Thyroid gland (tissue), 4 donors: ENCODE measurements at regions not wholly inside any gene's neighbourhood (a gene's known extent, or its start where the extent isn't known, plus 50 kb on each side); places are given as distances from the start of the nearest gene placed in this dataset.

Source experiments
- POLR2A ChIP-seq, 2 donors: fragments of 450-650 bp; IDR thresholded peaks; one replicate each; pipeline ENCODE4 v1.6.1; 2017; ENCODE audit warnings: antibody characterized with exemption in 2 of 2, mild to moderate bottlenecking in 2 of 2, moderate library complexity in 1 of 2
- TF ChIP-seq, protein P1 (sequence below), 6 experiments: fragments of 200-600 bp in 3 of 6; fragments of 450-650 bp in 3 of 6; sonication (generic) in 3 of 6; IDR thresholded peaks; one replicate each; pipeline ENCODE4 v1.5.1; 2016 to 2019; ENCODE audit warnings: antibody characterized with exemption in 6 of 6, mild to moderate bottlenecking in 2 of 6, inconsistent platforms in 1 of 6, moderate library complexity in 1 of 6

DNA sequence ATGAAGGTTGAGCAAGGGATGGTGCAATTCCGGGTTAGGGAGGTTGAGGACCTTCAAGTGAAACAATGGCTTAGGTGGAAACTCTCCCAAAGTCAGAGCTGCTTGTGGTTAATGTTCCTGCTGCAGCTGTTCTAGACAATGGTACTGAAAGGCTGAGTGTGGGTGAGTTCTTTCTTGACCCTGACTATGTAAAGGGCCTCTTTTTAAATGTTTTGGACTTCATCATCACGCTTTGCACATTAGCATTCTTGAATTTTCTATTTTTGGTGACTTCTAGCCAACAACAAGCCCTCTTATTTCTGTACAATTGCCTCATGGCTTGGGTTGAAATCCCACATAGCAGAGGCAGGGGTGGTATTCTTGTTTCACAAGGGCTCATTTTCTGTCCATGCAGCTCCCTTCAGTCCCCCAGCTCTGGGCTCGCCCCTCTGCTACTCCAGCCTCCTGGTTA lies 136.3 kb upstream of the ANKRD55 start:
- TF ChIP-seq, protein P1, sequence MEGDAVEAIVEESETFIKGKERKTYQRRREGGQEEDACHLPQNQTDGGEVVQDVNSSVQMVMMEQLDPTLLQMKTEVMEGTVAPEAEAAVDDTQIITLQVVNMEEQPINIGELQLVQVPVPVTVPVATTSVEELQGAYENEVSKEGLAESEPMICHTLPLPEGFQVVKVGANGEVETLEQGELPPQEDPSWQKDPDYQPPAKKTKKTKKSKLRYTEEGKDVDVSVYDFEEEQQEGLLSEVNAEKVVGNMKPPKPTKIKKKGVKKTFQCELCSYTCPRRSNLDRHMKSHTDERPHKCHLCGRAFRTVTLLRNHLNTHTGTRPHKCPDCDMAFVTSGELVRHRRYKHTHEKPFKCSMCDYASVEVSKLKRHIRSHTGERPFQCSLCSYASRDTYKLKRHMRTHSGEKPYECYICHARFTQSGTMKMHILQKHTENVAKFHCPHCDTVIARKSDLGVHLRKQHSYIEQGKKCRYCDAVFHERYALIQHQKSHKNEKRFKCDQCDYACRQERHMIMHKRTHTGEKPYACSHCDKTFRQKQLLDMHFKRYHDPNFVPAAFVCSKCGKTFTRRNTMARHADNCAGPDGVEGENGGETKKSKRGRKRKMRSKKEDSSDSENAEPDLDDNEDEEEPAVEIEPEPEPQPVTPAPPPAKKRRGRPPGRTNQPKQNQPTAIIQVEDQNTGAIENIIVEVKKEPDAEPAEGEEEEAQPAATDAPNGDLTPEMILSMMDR (IDR thresholded peaks at IDR 0.05), result no peak
- TF ChIP-seq POLR2A (IDR thresholded peaks at IDR 0.05), result no peak
